ENCODE measurements at regions not wholly inside any gene's neighbourhood (a gene's known extent, or its start where the extent isn't known, plus 50 kb on each side); places are given as distances from the start of the nearest gene placed in this dataset.

GRCh38 chr11:109586789-109587188 lies 164.8 kb downstream of the C11orf87 start:
- TF ChIP-seq CTCF (IDR thresholded peaks at IDR 0.05; ENCODE audit: unreplicated experiment) = no peak
- Mint-ChIP-seq H3K9me3 (ENCODE audit: low read depth) (no peaks in the 10 kb centered on the region), H3K36me3 (ENCODE audit: insufficient read depth) (no peaks in the 10 kb centered on the region), H3K4me3 (ENCODE audit: low read depth) (no peak overlapping the region), H3K27me3 (no peaks in the 10 kb centered on the region), H3K4me1 (ENCODE audit: low read depth) (no peaks in the 10 kb centered on the region), H3K27ac (no peak overlapping the region)
- DNase-seq (ENCODE audit: low spot score, unreplicated experiment) = no peak

- Mint-ChIP-seq H3K27me3 (no peaks in the 10 kb centered on the region), H3K4me3 (ENCODE audit: low read depth) (no peak overlapping the region), H3K27ac (no peak overlapping the region), H3K4me1 (ENCODE audit: low read depth) (no peaks in the 10 kb centered on the region), H3K9me3 (ENCODE audit: low read depth) (no peaks in the 10 kb centered on the region), H3K36me3 (ENCODE audit: insufficient read depth) (no peaks in the 10 kb centered on the region)
- DNase-seq (ENCODE audit: low spot score, unreplicated experiment) = no peak
- no peak for TF ChIP-seq CTCF (IDR thresholded peaks at IDR 0.05; ENCODE audit: unreplicated experiment)
Measured at GRCh38 chr11:109590782-109591181, 168.8 kb downstream of the C11orf87 start.

DNA sequence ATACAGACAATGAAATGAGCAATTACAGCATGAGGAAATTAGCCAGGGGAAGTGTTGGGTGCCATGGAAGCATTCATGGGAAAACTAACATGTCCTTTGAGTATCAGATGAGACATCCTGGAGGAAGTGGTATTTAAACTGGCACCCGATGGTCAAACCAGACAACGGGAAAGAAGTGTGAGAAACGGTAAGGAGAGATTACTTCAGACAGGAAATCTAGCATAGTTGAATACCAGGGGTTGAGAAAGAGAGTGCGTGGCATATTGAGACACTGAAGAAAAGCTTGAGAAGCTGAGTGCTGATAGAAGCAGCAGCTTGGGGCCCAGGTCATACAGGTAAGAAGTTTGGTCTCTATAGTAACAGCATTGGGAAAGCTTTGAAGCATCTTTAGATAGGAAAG lies 175.3 kb downstream of the C11orf87 start:
- H3K36me3 Mint-ChIP-seq (ENCODE audit: insufficient read depth) = no peaks in the 10 kb centered on the region
- H3K4me1 Mint-ChIP-seq (ENCODE audit: low read depth) = no peaks in the 10 kb centered on the region
- H3K27me3 Mint-ChIP-seq = no peaks in the 10 kb centered on the region
- no peak overlapping the region for H3K27ac Mint-ChIP-seq
- no peak for DNase-seq (ENCODE audit: low spot score, unreplicated experiment)
- no peaks in the 10 kb centered on the region for H3K9me3 Mint-ChIP-seq (ENCODE audit: low read depth)
- no peak overlapping the region for H3K4me3 Mint-ChIP-seq (ENCODE audit: low read depth)
- no peak for TF ChIP-seq CTCF (IDR thresholded peaks at IDR 0.05; ENCODE audit: unreplicated experiment)

GRCh38 chr11:109604481-109605400 lies 182.8 kb downstream of the C11orf87 start:
- Mint-ChIP-seq H3K27me3 (peaks cover 3% of the 10 kb centered on the region), H3K27ac (no peak overlapping the region), H3K36me3 (ENCODE audit: insufficient read depth) (no peaks in the 10 kb centered on the region), H3K4me1 (ENCODE audit: low read depth) (no peaks in the 10 kb centered on the region), H3K4me3 (ENCODE audit: low read depth) (no peak overlapping the region), H3K9me3 (ENCODE audit: low read depth) (no peaks in the 10 kb centered on the region)
- no peak for DNase-seq (ENCODE audit: low spot score, unreplicated experiment)
- no peak for TF ChIP-seq CTCF (IDR thresholded peaks at IDR 0.05; ENCODE audit: unreplicated experiment)

- TF ChIP-seq CTCF (IDR thresholded peaks at IDR 0.05; ENCODE audit: unreplicated experiment) = no peak
- Mint-ChIP-seq H3K9me3 (ENCODE audit: low read depth) (no peaks in the 10 kb centered on the region), H3K27me3 (peaks cover 3% of the 10 kb centered on the region), H3K36me3 (ENCODE audit: insufficient read depth) (no peaks in the 10 kb centered on the region), H3K27ac (no peak overlapping the region), H3K4me1 (ENCODE audit: low read depth) (no peaks in the 10 kb centered on the region), H3K4me3 (ENCODE audit: low read depth) (no peak overlapping the region)
- DNase-seq (ENCODE audit: low spot score, unreplicated experiment) = no peak
Measured at GRCh38 chr11:109606256-109606655, 184.3 kb downstream of the C11orf87 start.
